AG09309 (cell line): ENCODE measurements at regions not wholly inside any gene's neighbourhood (a gene's known extent, or its start where the extent isn't known, plus 50 kb on each side); places are given as distances from the start of the nearest gene placed in this dataset.

Experiments
- DNase-seq: peaks from one replicate; pipeline ENCODE4 v3.0.0-alpha.2; 2010; ENCODE audit warnings: low read depth
- H3K4me3 ChIP-seq: 2 replicates; pipeline ENCODE4 v1.5.1; 2011; ENCODE audit warnings: mild to moderate bottlenecking, low read depth, low read length, moderate library complexity; ENCODE audit not compliant: control insufficient read depth
- TF ChIP-seq, protein P1 (sequence below): IDR thresholded peaks from 2 replicates; pipeline ENCODE4 v1.5.1; 2011; ENCODE audit warnings: mild to moderate bottlenecking, low read depth, low read length, inconsistent platforms; ENCODE audit not compliant: insufficient read depth, control insufficient read depth; ENCODE audit errors: missing control alignments

- DNase-seq: no peak
- TF ChIP-seq, protein P1, sequence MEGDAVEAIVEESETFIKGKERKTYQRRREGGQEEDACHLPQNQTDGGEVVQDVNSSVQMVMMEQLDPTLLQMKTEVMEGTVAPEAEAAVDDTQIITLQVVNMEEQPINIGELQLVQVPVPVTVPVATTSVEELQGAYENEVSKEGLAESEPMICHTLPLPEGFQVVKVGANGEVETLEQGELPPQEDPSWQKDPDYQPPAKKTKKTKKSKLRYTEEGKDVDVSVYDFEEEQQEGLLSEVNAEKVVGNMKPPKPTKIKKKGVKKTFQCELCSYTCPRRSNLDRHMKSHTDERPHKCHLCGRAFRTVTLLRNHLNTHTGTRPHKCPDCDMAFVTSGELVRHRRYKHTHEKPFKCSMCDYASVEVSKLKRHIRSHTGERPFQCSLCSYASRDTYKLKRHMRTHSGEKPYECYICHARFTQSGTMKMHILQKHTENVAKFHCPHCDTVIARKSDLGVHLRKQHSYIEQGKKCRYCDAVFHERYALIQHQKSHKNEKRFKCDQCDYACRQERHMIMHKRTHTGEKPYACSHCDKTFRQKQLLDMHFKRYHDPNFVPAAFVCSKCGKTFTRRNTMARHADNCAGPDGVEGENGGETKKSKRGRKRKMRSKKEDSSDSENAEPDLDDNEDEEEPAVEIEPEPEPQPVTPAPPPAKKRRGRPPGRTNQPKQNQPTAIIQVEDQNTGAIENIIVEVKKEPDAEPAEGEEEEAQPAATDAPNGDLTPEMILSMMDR: no peak
These were observed 69.2 kb upstream of the TBC1D5 start for GRCh38 chr3:17811646-17812045.

DNA sequence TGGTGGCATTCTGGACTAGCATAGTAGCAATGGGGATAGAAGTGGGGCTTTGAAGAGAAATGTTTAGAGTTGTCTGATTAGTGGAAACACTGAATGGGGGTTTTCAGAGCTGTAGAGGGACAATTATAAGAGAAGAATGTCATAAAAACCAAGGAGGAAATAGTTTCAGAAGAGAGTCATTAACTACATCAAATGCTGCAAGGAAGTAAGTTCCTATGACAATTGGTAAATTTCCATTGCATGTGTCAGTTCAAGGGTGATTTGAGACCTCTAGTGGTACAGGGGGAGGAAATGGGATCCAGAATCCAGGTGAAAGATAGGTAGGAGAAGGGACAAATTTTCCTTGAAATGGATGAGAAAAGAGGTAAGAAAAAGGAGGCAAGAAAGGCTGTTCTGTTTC lies 68.3 kb upstream of the TBC1D5 start:
- H3K4me3 ChIP-seq: no peak overlapping the region
- TF ChIP-seq, protein P1: peak; percentile 51
- DNase-seq: peak; percentile 41

More at GRCh38 chr3:17811646-17812045, 69.2 kb upstream of the TBC1D5 start:
- no peak overlapping the region for H3K4me3 ChIP-seq

GRCh38 chr3:17808994-17809393 lies 66.6 kb upstream of the TBC1D5 start:
- DNase-seq: no peak
- TF ChIP-seq, protein P1: no peak
- no peak overlapping the region for H3K4me3 ChIP-seq

GRCh38 chr3:17806876-17807275 lies 64.4 kb upstream of the TBC1D5 start:
- DNase-seq: no peak
- H3K4me3 ChIP-seq: no peak overlapping the region
- TF ChIP-seq, protein P1: no peak

GRCh38 chr3:17806201-17806600 lies 63.8 kb upstream of the TBC1D5 start:
- TF ChIP-seq, protein P1: no peak
- no peak overlapping the region for H3K4me3 ChIP-seq
- DNase-seq: no peak

- DNase-seq: no peak
- TF ChIP-seq, protein P1: no peak
- H3K4me3 ChIP-seq: no peak overlapping the region
These were observed 63.1 kb upstream of the TBC1D5 start for GRCh38 chr3:17805461-17805940.

- no peak overlapping the region for H3K4me3 ChIP-seq
- no peak for DNase-seq
- TF ChIP-seq, protein P1: no peak
These were observed 60.5 kb upstream of the TBC1D5 start for GRCh38 chr3:17802950-17803349.
